ENCODE measurements at regions not wholly inside any gene's neighbourhood (a gene's known extent, or its start where the extent isn't known, plus 50 kb on each side); places are given as distances from the start of the nearest gene placed in this dataset.

DNA sequence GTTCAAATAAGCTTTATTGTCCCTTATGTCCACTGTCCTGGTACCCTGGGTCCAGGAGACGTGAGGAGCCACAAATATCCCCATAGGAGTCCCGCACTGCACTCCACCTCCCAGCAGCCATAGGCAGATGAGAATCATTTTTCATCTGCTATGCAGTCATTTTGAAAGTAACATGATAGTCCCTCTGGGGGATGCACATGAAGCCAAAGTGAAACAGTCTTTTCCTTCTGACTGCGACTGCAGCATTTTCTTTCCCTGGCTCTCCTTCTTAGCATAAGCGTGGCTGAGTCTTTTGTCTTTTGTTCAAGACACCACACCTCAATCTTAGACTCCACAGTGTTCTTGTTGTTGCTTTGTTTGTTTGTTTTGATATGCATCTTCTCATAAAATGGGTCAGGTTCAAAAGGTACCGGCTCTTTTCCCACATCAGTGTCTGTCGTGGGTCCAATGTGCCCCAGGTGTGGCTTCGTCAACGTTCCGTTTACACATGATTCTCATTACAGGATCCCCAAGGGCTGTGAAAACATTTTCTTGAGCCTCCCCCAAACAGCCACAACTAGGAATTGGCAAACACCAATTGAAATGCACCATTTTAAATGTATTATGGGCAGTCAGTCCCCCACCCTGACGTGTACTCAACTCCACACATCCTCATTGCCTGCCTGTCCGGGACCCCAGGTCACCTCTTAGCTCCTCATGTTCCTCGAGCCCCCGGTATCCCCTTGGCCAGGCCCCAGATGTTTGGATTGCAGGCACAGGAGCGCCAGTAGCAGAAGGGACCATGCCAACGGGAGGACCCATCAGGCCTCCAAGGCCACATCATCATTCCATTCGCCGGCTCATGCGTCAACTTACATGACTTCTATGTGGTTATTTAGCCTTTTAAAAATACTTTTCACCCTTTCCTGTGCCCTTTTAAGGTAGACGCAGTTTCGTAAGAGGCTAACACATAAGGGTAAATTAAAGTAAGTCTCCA is 237.8 kb upstream of the DAPK1 start:
- DNase-seq, result no peak

DNA sequence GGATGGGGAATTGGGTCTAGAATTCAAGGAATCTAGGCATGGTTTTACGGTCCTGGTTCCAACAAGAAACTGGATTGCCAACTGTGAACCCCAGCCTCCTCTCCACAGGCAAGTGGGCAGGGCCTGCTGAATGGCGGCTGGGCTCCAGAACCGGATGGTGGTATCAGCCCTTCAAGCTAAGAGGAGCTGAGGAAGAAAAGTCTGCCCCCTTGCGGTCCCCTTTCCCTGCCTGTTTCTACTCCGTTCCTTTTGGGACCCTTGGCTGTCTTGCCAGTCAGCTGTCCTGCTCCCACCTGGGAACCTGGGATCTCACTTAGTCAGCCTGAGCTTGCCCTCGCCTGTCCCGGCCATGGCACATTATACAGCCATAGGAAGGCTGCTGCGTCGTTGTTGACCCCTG is 234.4 kb upstream of the DAPK1 start:
- no peak for DNase-seq

DNA sequence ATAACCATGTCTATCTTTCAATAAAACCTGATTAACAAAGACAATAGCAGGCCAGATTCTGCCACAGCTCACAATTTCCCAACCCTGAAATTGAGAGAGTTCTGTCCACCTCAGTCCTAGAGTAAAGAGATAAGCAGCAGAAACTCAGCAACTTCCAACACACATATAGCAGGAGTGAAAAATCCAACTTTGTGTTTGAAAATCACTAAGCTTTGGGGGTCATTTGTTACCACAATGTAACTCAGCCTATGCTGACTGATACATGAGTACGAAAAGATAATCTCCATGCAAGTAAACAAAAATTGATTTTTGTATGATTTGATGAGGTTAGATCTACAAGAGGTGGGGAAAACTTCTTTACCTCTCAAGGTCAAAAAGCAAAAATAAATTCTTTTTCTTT is 231.0 kb upstream of the DAPK1 start:
- DNase-seq, result no peak

DNA sequence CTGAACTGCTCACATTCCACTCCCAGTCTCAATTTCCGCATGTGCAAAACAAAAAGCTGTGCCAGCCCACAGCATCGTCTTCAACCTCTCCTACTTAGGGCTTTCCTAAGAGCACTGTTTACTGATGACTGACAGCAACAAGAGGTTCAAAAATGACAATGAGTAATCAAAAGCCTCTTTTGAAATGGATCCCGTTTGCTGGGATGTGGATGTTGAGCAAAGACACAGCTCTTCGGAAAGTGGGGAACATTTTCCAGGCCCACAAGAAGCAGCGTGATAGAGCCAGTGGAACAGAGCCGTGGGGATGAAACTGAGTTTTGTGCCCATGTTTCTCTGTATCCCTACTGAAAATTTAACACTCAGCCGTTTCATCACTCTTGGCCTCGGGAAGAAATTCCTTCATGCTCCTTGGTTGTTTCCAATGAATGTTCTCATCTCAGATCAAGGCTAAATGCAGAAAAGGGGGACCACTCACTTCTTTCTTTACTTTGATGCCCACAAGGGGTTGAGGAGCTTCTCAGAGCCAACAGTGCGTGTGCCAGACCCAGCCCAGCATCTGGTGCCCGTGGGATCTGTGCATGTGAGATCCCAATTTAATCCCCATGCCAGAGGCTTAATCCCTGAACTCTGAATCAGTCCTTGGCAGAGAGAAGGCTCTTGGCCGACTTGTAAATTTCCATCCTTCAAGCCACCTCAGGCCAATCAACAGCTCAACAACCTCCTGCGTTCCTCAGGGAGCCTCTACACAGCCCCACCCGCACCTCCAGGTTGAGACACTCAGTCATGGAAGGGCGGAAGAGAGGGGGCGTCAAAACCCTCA is 230.2 kb upstream of the DAPK1 start:
- no peak for DNase-seq

DNA sequence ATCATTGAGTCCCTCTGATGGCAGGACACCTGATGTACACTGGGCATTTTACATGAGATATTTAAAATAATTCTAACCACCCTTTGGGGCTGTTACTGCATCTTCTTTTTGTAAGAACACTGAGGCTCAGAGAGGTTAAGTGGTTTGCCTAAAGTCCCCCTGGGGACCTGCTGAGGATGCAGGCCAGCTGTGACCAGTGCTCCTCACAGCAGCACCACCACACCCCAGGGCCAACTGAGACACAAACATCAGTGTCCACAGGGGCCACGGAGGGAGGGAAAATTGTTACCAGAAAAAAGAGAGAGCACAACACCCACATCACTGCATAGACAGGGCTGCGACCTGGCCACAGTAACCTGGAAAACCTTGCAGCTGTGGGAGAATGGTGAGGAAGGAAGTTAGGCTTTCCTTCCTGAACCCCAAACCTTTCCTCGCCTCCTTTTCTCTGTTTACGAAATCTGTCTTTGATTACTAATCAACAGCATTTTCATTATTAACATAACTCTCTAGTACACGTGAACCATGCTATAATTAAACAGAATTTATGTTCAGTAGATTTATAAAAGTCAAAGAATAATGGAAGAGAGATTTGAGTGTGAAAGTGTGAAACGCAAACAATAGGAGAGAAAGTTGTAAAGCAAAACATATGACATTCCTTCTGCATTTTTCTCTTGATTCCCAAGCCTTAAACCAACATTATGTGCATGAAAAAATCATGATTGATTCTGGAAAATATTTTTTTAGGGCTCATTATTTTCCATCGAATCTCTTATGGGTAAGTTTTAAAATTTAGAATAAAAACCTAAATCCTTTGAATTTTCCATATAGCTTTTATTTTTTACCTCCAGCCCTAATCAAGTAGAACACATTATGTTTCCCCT is 228.1 kb upstream of the DAPK1 start:
- no peak for DNase-seq

DNA sequence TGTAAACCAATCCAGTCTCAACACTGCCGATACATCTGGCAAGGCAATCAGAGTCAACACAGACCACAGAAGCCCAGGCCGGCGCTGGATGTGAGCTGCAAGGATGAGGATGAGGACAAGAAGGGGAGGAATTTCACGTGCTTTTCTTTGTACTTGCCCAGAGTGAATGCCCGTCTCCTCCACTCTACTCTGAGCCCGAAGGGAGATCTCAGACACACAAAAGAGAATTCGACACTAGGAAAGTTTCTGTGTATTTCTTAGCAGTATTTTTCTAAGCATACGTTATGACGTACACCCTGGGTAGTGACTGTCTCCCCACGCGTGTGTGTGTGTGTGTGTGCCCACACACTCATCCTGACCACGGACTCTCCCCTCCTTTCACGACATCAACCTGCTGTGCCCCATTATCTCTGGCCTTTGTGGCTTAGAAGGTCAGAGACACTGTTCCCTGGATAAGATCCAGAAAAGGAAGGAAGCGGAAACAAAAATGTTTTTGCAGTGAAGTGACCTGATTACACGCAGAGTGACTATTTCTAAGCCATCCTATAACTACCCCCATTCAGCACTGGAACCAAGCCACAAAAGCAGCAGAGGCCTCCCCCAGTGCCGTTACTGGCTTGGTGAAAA is 227.3 kb upstream of the DAPK1 start:
- no peak for DNase-seq

DNA sequence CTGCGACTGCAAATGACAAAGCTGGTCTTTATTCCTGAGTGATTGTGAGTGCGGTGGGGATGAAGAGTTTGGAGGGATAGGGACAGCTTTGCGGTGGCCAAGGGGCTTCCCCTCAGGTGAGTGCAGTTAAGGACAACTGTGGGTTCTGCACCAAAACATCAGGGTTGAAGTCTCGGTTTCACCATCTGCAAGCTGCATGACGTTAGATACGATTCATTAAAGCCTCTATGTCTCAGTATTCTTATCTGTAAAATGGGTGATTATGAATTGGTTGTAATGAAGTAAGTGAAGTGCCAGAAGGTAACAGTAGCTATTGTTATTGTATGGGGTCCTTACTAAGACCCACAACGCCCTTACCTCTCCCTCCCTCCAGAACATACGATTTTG is 226.8 kb upstream of the DAPK1 start:
- no peak for DNase-seq

DNA sequence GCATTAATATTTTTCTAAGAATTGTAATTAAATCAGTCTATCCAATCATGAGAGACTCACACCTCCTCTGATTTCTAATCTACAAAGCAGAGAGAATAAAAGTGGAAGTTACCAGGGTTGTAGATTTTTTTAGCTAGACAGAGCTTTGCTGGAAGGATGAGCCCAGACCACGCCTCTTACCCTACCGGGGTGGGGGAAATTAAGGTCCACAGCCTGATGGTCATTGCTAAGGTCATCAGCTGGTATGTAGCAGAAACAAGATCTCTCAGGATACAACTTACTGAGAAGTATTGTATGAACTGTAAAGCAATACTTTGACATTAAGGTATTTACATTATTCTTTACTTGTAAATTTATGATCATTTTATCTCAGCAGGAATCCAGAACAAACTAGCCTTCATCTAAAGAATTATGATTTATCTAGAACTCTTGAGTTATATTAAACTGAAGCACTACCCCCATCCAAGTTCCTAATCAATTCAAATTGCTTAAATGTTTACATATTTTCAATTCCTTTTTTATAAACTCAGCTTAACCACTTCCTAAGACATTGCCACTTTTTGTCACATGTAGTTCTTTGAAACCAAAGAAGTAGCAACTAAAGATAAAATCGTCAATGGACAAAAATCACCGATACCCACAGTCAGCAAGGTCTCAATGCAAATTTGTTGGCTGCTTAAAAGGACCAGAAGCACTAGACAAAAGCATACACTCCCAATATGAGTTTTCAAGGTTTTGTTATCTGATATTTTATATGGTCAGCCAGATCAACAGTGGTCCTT is 225.8 kb upstream of the DAPK1 start:
- DNase-seq, result no peak

DNA sequence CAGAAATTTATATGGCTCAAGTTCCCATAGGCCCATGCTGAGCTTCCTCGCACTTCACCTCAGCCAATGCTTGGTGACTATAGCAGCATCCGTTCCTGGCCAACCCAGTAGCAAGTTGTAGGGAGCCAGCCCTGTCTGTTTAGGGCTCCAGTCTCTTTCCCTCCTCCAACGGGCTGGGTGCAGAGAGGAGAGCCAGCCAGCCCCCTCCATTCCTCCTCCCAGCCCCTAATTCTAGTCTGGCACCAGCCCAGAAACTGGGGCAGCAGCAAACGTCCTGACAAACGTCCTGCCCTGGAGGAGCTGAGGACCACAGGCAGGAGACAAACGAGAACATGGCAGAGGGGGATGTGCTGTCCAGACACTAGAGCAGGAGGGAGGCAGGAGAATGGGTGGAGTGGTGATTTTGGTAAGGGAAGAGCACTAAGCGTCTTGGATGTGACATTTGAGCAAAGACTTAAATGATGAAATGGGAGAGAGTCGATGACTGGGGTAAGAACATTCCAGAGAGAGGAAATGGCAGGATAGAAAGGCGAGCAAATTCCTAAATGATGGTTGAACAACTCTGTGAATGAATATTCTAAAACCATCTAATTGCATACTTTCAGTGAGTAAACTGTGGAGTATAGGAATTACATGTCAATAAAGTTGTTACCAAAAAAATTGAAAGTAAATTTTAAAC is 222.5 kb upstream of the DAPK1 start:
- DNase-seq, result no peak

DNA sequence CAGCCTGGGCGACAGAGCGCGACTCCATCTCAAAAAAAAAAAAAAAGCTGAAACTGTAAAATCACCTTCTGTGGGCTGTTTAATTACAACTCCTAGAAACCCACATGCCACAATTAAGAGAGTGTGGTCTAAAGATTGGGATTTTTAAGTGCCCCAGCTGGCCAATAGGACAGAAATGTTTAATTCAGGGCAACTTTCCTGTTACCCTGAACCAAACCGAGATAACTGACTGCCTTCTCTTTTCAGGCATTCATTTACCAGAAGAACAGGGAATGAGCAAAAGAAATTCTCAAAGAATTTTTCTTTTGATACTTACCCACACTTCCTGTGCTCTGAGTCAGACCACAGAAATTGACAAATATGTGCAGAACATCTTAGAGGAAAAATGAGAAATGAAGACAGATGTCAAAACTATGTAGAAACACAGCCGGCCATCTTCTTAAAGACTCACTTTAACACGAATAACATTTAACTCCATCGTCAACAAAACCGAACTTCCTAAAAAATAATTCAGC is 221.3 kb upstream of the DAPK1 start:
- peak in 1 of 2 donors; percentile 11 for DNase-seq

DNA sequence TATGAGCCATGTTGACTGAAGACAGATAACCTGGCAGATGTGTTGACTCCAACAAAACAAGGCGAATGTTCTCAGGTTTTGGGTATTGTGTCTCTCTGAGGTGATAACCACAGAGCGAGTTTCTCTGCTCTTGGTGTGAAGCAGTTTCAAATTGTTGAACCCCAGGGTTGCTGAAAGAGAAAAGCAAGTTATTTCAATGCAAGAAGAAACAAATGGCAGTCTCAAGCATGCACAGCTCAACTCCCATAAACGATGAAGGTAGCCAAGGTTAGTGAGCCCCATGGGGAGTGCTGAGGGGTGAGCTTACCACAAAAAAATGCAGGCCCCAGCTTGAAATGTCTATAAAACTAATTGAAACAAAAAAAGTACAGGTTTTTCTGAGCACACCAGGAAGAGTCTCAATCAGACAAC is 220.8 kb upstream of the DAPK1 start:
- DNase-seq, result peak in 1 of 2 donors; percentile 7

DNA sequence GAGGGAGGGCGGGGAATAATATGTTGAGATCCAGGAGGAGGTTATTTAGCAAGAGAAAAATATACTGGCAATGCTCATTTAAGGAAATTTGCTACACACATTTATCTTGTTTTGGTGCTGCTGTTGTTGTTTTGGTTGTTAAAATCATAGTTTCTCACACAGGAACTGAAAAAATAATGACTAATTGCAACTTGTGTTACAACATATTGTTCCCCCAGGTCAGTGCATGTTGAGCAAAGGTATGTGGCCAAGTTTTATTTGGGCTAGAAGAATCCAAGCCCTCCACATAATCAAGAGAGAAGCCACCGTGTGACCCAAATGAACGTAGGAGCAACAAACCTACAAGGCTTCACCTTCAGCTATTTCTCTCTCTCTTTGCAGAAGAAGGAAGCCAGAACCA is 220.3 kb upstream of the DAPK1 start:
- no peak for DNase-seq

DNA sequence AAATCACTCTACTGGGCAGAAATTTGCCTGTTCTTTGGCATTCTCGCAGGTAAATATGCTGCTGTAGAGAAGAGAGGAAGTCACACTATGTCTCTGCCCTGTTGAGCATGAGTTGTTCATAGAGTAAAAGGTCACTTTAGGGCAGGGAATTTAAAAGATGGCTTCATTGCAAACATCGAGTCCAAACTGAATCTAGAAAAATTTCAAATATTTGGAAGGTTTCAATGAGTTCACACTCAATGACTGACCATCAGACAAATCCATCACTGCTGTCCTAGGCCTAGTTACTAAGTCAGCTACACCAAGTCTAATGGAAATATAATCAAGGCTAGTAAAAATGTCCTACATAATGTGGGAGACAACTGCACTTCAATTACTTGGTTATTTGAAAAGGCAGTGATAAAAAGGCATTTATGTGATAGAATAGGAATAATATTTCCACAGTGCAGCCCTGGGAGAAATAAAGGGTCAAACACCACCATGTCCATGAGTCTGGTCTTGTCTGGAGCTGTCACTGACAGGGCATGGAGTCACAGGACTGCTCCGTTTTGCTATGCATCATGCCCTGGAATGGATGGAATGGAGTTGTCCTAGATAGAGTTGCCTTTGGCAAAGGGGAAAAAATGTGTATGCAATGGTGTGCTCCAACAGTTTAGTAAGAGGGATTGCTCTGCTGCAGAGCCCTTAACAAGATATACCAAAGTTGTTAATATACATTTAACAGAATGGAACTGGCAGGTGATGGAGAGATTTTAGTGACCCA is 218.5 kb upstream of the DAPK1 start:
- DNase-seq, result no peak

DNA sequence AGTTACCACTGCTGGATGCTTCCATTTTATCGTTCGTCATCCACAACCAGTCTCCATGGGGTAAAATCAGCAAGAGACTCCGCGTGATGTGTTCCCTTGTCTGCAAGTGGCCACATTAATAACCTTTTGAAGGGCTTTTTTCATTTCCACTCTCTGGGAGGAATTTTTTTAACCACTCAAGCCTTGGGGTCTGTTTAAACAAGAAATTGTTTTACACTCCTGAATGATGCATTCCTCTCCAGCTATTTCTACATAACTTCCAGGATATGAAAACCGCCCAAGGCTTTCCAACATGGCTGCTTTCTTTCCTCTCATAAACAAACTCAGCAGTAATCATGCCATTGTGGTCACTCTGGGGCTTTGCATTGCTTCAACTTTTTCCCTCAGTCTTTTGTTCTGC is 217.2 kb upstream of the DAPK1 start:
- DNase-seq, result no peak

DNA sequence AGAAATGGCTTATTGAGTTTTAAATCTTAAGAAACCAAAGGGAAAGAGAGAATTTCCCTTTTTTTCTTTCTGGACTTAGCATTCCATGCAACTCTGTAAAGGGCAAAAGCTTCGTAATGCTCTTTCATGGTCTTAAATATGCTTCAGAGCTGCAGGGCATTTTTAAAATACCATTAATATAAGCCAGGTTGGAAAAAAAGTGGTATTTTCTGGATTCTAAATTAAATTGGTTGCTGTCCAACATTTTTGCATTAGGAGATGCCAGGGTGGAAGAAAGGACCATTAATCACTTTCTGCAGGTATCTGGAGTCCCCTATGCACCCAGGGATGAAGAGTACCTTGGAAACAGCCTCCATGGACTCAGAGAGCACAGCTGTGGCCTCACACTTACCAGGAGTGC is 215.1 kb upstream of the DAPK1 start:
- no peak for DNase-seq

DNA sequence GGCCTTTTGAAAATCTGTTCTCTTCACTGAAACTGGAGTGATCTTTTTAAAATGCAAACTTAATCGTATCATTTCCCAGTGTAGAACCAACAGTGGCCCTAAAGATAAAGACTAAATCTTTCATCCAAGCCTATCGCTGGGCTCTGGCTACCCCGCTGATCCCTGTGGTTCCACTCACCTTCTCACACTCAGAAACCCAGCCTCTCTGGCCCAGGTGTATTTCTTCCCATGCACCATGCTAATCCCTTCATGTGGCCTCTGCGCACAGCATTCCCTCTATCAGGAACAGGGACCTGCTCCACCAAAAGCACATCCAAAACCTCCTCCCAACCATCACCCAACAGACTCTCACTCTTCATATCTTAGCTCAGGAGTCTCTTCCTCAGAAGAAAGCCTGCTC is 214.1 kb upstream of the DAPK1 start:
- DNase-seq, result no peak

DNA sequence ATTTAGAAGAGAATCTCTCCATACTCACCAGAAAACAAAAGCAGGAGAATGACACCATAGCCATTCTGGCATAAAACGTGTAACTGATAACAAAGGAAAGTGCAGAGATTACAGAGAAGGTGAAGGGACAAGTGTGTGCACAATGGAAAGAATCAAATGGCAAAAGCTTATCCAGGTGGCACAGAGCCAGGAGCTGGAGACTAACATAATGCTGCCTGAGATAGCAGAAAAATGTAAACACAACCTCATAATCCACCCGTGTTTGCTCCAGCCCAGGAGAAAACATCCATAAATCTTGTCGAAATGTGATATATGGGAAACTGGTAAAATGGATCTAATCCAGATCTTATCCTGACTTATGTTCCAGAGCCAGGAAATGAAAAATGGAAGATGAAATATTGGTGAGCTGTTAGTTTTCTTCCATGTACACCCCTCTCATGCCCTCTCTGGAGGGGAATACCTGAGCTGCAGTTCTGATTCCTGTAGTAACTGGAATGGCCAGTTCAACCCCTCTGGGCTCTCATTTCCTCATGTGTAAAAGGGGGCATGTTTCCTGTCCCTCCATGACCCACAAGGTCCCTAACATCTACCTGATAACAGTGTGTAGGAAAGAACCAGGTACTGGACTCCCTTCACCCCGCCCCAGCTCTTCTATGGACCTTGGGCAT is 212.3 kb upstream of the DAPK1 start:
- no peak for DNase-seq

DNA sequence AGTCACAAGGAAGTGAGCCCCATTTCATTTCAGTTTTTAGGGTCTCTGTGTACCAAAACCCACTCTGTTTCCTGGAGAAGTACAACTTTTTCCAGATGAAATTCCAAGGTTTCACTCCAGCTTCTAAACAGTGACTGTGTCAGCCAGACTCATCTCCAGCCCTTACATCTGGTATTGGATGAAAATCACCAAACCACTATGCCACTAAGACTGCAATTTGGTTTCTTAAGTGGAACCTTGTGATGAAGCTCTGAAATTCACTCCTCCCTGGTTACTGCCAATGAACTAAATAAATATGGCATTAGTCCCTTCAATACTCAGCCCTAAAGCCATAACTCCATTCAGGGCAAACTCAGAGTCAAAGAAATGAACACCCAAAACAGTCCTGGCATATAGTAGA is 211.2 kb upstream of the DAPK1 start:
- no peak for DNase-seq

DNA sequence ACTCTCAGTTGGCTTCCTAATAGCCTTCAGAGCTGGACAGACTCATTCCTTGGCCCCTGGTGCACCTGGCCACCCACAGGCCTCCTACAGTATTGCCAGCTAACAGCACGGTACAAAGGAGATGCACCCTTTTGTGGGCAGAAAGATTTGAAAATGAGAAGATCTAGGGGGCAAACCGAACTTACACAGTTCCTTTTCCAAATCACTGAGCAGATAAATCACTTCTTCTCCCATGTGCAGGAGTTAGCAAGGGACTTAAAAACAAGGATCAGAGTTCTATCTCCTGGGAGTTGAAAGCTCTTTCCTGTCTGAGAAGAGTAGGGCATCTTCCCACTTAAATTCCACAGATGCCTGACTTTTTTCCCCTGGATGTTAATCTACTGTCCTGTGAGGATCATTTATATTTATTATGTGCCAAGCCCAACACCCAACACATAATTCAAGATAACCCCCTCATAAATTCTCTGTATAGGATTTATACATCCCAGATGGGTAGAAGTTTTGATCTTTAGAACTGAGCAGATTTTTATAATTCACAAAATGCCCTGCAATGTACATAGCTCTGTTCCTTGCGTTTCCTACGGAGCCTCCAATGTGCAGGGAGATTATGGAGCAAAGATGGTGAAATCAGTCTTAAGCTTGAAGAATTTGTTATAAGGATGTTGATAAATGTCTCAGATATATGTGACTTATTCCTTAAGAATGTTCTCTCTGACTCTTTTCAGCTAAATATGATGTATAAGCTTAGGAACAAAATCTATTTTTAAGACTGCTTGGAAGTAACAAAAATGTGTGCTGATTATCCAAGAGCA is 207.2 kb upstream of the DAPK1 start:
- DNase-seq, result no peak

Data from CD4-positive, alpha-beta T cell treated with Interleukin-1 beta for 1 hour (primary cell).